Heart right ventricle (tissue), 16 donors: ENCODE measurements at regions not wholly inside any gene's neighbourhood (a gene's known extent, or its start where the extent isn't known, plus 50 kb on each side); places are given as distances from the start of the nearest gene placed in this dataset.

Experiments
- ATAC-seq, 8 donors: fragments of 200-7000 bp; cut with Tn5 transposase; one replicate each; pipeline ENCODE4 v1.9.1; 2020; ENCODE audit warnings: mild to moderate bottlenecking in 8 of 8, moderate library complexity in 8 of 8, moderate number of reproducible peaks in 1 of 8
- DNase-seq, 2 donors: peaks; one replicate each; pipeline ENCODE4 v3.0.0-alpha.2; 2020
- H3K27ac ChIP-seq, 10 donors: fragments of 200-600 bp; sonication (generic) in 2 of 10; one replicate each; pipeline versions ENCODE4 v1.5.0 to v1.8.0; 2020 to 2022; ENCODE audit warnings: mild to moderate bottlenecking in 3 of 10
- H3K27me3 ChIP-seq, 7 donors: fragments of 200-600 bp; one replicate each; pipeline ENCODE4 v1.8.0; 2021 to 2022; ENCODE audit warnings: mild to moderate bottlenecking in 2 of 7
- H3K36me3 ChIP-seq, 9 donors: fragments of 200-600 bp; sonication (generic) in 1 of 9; one replicate each; pipeline versions ENCODE4 v1.5.0 to v1.8.0; 2020 to 2022; ENCODE audit warnings: mild to moderate bottlenecking in 2 of 9
- H3K4me1 ChIP-seq, 9 donors: fragments of 200-600 bp; sonication (generic) in 1 of 9; one replicate each; pipeline versions ENCODE4 v1.5.0 to v1.8.0; 2020 to 2022; ENCODE audit warnings: mild to moderate bottlenecking in 4 of 9
- H3K4me3 ChIP-seq, 10 donors: fragments of 200-600 bp; sonication (generic) in 2 of 10; one replicate each; pipeline versions ENCODE4 v1.5.0 to v1.8.0; 2020 to 2022; ENCODE audit warnings: mild to moderate bottlenecking in 7 of 10, moderate library complexity in 2 of 10
- H3K9me3 ChIP-seq, 11 donors: fragments of 200-600 bp in 10 of 11; sonication (generic) in 2 of 11; one replicate each; pipeline versions ENCODE4 v1.5.0 to v1.8.0; 2013 to 2022; ENCODE audit warnings: mild to moderate bottlenecking in 2 of 11, control low read depth in 1 of 11, moderate library complexity in 1 of 11
- CTCF ChIP-seq, 9 donors: fragments of 200-600 bp; sonication (generic) in 2 of 9; IDR thresholded peaks; one replicate each; pipeline versions ENCODE4 v1.5.0 to v1.8.0; 2021 to 2022; ENCODE audit warnings: antibody characterized with exemption in 9 of 9, mild to moderate bottlenecking in 5 of 9, moderate library complexity in 1 of 9
- WGBS, 2 donors: extraction: QIAGEN DNeasy Blood & Tissue Kit; methylation state at CpG; one replicate each; pipeline ENCODE4 v1.1.7; 2013; ENCODE audit warnings: inconsistent platforms in 1 of 2; 5-methylcytosine and 5-hydroxymethylcytosine counted together
- intact Hi-C, 10 donors: fragments of 100-400 bp; cut with DNase I; formaldehyde crosslinking; loops; one replicate each; pipeline versions ENCODE4 v1.11.1 to v1.14.2; 2022
- donor health status: Arrhythmogenic right ventricular cardiomyopathy.
- donor health status: ischemic (EF 13 %, LVEDD 7.1; RV severe dilation, severe dysfunction).
- donor health status: healthy with polysubstance abuse.
- donor health status: DM: no; HTN: yes; CAD: no.
- donor health status: DM: no; HTN: no; CAD: no.
- donor health status: ischemic (EF 25% LVEDD 6.9; RV normal size, moderate dysfunction).
- donor health status: ischemic (EF 25% LVEDD 5.7; RV mildly dilated, moderate dysfunction).
- donor health status: healthy.
- donor health status: DM: yes; HTN: yes; CAD: no.
- donor health status: Ischemic cardiomyopathy.
- donor health status: ischemic (EF 35%, LVEDD 5.7; RV mildly dilated, moderate dysfunction).
- donor health status: nonischemic (EF 11% LVEDD 7.7; RV severe dilation, severe dysfunction).
- donor health status: DM: yes; HTN: yes; CAD: no.
- donor health status: PGD.
- donor health status: ischemic (EF 29% LVEDD 5.4; RV normal size, mild dysfunction).
- donor health status: nonischemic (EF 23%, LVEDD 6.1; RV moderate dilation, normal function).

GRCh38 chr2:146461068-146461467 lies 1383.8 kb upstream of the ACVR2A start:
- no peak for TF ChIP-seq CTCF (IDR thresholded peaks at IDR 0.05)
- DNase-seq (no peak), ATAC-seq (no peak)
- Histone ChIP-seq H3K4me3 (no peak overlapping the region), H3K9me3 (peaks cover 0 to 50% (median 9%) of the 10 kb centered on the region in 11 donors), H3K27ac (no peak overlapping the region), H3K4me1 (no peaks in the 10 kb centered on the region), H3K36me3 (no peaks in the 10 kb centered on the region), H3K27me3 (no peaks in the 10 kb centered on the region)
- intact Hi-C loops: no loop called here

- Histone ChIP-seq H3K36me3 (no peaks in the 10 kb centered on the region), H3K4me1 (no peaks in the 10 kb centered on the region), H3K9me3 (peaks cover 0 to 49% (median 9%) of the 10 kb centered on the region in 11 donors), H3K27ac (no peak overlapping the region), H3K4me3 (no peak overlapping the region), H3K27me3 (no peaks in the 10 kb centered on the region)
- no peak for TF ChIP-seq CTCF (IDR thresholded peaks at IDR 0.05)
- intact Hi-C loops: no loop called here
- no peak for ATAC-seq
- DNase-seq: no peak
Measured at GRCh38 chr2:146458585-146458984, 1386.2 kb upstream of the ACVR2A start.

GRCh38 chr2:146457221-146457620 lies 1387.6 kb upstream of the ACVR2A start:
- Histone ChIP-seq H3K4me1 (no peaks in the 10 kb centered on the region), H3K27ac (no peak overlapping the region), H3K9me3 (peaks cover 0 to 41% (median 9%) of the 10 kb centered on the region in 11 donors), H3K36me3 (no peaks in the 10 kb centered on the region), H3K4me3 (no peak overlapping the region), H3K27me3 (no peaks in the 10 kb centered on the region)
- WGBS, 2 donors: 86 to 90% methylated on average over 4 of the region's 4 CpGs
- ATAC-seq (no peak), DNase-seq (no peak)
- TF ChIP-seq CTCF (IDR thresholded peaks at IDR 0.05): no peak
- intact Hi-C loops: no loop called here

GRCh38 chr2:146455325-146455724 lies 1389.5 kb upstream of the ACVR2A start:
- peaks cover 0 to 28% (median 4%) of the 10 kb centered on the region in 11 donors for H3K9me3 ChIP-seq
- WGBS, 2 donors: 89 to 93% methylated on average over 1 of the region's 1 CpG
- H3K27ac ChIP-seq: no peak overlapping the region
- no peaks in the 10 kb centered on the region for H3K27me3 ChIP-seq
- no peak for TF ChIP-seq CTCF (IDR thresholded peaks at IDR 0.05)
- no peaks in the 10 kb centered on the region for H3K36me3 ChIP-seq
- no peaks in the 10 kb centered on the region for H3K4me1 ChIP-seq
- intact Hi-C loops: no loop called here
- no peak overlapping the region for H3K4me3 ChIP-seq
- ATAC-seq (no peak), DNase-seq (no peak)

- TF ChIP-seq CTCF (IDR thresholded peaks at IDR 0.05): no peak
- Histone ChIP-seq H3K4me3 (no peak overlapping the region), H3K27ac (no peak overlapping the region), H3K27me3 (no peaks in the 10 kb centered on the region), H3K9me3 (peaks cover 0 to 3% (median 0%) of the 10 kb centered on the region in 11 donors), H3K36me3 (no peaks in the 10 kb centered on the region), H3K4me1 (no peaks in the 10 kb centered on the region)
- 83 to 91% methylated on average over 1 of the region's 1 CpG for WGBS, 2 donors
- DNase-seq: no peak
- intact Hi-C loops: no loop called here
- no peak for ATAC-seq
Measured at GRCh38 chr2:146451972-146452371, 1392.9 kb upstream of the ACVR2A start.
